ENCODE measurements at regions not wholly inside any gene's neighbourhood (a gene's known extent, or its start where the extent isn't known, plus 50 kb on each side); places are given as distances from the start of the nearest gene placed in this dataset.

DNA sequence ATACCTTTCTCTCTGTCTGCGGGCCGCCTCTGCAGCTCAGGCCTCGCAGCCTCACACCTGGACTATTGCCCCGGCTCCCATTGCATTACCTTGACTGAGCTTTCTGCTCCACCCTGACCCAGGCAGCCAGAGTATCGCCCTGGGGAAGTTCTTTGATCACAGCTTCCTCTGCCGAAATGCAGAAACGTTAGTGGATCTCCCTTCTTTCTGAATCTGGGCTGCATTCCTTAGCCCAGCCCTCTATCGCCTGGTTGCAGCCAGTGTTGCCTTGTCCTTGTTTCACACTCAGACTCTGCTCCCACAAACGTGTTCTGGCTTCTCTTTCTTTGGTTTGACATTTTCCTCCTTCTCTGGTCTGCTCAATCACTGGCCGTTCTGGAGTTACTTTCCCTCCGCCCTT, 195.7 kb downstream of the ADAMTS15 start:
- DNase-seq = no peak

DNA sequence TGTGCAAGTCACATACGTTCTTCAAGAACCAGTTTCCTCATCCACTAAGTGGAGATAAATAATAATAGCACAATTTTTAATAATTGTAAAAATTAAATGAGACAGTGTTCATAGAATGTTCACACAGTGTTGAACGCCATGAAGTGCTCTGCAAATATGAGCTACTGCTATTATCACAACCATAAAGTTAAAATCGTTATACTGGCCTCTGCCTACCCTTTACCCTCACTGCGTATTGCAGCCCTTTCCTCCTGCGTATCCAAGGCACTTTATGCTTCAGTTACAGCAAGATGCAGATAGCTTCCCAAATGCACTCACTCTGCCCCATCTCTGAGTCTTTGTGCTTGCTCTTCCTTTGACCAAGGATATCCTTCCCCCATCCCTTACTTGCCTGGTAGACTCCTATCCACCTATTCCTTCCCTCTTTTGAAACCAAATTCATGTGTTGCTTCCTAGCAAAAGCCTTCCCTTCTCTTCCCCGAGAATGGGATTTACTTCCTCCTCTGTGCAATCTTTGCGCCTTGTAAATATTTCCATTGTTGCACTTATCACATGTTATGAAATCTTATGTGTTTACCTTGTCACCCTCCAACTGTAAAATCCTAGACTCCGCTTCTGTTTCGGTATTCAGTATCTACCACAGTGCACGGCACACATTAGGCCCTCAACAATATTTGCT, 196.9 kb downstream of the ADAMTS15 start:
- no peak for DNase-seq

DNA sequence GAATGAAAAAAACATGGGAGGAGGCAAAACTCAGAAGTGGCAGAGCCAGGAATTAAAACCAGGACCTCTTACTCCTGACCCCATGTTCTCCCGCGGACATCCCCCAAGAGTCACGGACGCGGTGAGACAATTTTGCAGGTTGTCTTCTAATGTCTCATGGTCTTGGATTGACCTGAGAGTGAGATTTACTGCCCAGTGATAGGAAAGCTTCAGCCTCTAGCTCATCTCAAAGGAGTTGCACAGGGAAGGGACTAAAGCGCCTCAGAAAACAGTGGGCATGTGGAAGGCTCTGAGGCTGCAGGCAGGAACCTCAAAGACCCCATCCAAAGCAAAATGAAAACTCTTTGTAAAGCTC, 197.4 kb downstream of the ADAMTS15 start:
- no peak for DNase-seq

DNA sequence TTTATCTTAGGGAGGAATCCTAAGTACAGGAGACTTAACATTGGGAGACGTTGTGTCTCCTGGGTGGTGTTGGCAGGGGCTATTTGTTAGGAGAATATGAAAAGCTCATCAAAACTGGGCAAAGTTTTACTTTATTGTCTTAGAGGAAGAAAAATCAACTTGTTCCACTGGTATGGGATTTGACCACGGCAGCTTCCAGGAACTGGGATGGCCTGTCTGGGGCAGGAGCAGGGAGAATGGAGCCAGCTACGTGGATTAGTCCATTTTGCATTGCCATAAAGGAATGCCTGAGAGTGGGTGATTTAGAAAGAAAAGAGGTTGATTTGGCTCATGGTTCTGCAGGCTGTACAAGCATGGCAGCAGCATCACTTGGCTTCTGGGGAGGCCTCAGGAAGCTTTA, 198.4 kb downstream of the ADAMTS15 start:
- DNase-seq = no peak

DNA sequence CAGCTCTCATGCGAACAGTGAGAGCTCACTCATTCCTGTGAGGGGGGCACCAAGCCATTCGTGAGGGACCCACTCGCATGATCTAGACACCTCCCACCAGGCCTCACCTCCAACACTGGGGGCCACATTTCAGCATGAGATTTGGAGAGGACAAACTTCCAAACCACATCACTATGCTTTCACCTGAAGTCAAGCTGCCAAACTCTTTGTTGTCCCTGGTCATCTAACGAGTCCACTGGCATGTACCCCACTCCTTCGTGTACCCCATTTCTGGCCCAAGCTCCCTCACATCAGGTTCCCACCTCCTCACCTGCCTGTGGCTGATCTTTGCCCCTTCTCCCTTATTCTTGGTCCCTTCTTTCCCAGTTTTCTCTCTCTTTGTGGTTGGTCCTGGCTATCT, 198.9 kb downstream of the ADAMTS15 start:
- no peak for DNase-seq

DNA sequence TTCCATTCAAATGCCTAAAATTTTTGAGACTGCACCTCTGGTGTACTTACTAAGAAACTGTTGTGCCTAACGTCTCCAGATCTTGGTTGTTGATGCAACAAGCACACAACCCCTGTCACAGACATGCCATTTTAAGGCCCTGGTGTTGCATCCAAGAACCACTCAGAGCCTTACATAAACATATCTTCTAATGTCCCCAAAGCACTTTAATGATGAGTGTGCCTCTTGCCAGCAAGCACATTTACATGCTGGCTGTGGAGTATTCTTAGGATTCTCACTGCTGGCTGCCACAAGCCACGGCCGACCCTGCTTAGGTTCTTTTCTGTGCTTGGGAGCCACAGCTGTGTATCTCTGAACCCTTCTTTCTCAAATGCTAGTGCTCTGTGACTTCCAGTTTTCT, 201.4 kb downstream of the ADAMTS15 start:
- no peak for DNase-seq

- DNase-seq = no peak
Measured at GRCh38 chr11:130650456-130651030, 202.1 kb downstream of the ADAMTS15 start.

- DNase-seq = no peak
Measured at GRCh38 chr11:130651066-130651855, 202.8 kb downstream of the ADAMTS15 start.

DNA sequence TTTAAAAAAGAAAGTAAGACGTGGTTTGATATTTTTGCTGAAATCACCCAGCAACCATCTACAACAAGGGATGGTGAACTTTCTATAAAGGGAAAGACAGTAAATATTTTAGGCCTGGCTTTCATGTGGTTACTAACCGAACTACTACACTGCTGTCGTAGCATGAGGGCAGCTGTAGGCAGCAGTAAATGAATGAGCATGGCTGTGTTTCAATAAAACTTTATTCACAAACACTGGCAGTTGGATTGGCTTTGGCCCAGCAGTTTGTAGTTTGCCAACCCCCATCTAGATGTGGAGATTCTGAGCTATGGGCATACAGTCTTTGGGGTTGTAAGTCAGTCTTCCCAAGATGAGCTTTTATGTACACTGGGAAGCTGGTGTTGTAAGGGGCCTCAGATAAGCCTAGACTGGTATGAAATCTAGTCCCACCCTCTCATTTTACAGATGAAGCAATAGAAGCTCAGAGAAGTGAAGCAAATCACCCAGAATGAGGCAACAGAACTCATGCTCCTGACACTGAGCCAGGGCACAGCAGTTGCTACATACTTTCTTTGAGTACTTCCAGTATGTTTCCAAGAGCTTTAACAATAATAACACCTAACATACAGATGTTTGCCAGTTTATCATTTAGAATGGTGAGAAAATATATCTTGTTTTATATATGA, 204.4 kb downstream of the ADAMTS15 start:
- DNase-seq = no peak

GRCh38 chr11:130653838-130654636, 205.6 kb downstream of the ADAMTS15 start:
- DNase-seq = no peak

DNA sequence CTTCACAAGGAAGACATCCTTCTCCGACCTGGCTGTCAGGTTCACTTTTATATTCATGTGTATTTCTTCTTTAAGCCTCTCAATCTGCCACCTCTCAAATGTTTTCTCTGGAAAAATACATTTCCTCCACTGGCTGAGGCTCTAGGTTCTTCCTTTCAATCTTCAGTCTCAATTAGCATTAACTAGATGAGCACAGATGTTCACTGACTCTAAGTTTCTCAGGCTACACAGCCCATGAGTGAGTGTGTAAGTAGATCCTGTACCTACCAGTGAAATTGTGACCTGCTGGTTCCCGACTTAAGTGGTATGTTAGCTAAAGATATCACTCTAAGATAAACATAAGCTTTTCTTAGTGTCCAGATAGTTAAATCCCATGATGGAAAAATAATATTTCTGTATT, 206.9 kb downstream of the ADAMTS15 start:
- no peak for DNase-seq

- peak; percentile 4 for DNase-seq
Measured at GRCh38 chr11:130666781-130667251, 218.4 kb downstream of the ADAMTS15 start.

- no peak for DNase-seq
Measured at GRCh38 chr11:130668751-130669150, 220.3 kb downstream of the ADAMTS15 start.

DNA sequence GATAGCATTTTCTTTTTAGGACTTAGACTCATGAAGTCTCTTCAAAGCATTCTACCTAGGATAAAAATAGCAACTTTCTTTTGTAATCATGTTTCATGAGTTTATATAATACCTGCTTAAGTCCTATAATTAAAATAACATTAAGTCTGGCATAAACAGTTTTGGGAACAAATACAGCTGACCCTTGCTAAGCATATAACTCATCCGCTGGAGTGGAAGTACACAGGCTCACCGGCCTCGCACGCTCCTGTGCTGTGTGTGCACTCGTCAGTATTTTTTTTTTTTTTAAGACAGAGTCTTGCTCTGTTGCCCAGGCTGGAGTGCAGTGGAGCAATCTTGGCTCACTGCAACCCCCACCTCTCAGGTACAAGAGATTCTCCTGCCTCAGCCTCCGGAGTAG, 221.8 kb downstream of the ADAMTS15 start:
- no peak for DNase-seq

DNA sequence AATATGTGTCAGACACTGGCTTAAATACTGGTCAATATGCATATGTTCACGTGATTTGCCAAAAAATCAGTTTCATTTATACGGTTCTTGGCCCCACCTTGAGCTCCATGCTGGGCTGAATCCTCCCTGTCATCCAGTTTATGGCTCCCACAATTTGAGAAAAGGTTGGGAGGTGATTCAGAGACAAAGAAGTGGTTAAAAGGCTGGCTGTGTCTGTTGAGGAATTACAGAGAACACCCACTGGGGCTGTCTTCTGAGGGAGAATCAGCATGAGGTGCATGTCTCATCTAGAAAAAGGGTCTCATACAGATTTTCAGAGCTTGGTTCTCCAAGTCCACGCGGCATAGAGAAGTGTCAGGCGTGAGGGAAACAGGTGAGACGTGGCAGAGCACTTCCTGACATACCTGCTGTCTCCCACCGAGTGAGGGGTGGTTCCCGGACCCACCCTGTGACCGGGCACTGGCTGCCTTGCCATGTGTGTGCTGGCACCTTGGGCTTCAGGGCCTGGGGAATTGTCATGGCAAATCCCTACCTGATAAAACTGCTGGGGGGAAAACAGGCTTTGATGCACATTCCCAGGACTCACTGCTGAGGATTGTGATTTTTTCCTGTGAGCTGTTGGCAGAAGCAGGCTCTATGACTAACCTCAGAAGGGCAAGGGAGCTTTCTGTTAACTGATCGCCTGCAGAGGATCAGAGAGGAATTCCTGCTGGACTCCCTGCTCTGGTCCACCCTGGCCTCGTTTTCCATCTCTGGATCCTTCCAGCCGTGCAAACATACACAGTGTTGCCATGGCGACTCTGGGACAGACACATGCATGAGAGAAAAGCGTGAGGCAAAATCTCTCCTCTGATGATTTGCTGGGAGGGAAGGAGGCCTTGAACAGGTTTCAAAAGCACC, 223.6 kb downstream of the ADAMTS15 start:
- DNase-seq = peak; percentile 44

GRCh38 chr11:130672911-130673310, 224.5 kb downstream of the ADAMTS15 start:
- DNase-seq = no peak

GRCh38 chr11:130673698-130674097, 225.3 kb downstream of the ADAMTS15 start:
- DNase-seq = peak; percentile 4

DNA sequence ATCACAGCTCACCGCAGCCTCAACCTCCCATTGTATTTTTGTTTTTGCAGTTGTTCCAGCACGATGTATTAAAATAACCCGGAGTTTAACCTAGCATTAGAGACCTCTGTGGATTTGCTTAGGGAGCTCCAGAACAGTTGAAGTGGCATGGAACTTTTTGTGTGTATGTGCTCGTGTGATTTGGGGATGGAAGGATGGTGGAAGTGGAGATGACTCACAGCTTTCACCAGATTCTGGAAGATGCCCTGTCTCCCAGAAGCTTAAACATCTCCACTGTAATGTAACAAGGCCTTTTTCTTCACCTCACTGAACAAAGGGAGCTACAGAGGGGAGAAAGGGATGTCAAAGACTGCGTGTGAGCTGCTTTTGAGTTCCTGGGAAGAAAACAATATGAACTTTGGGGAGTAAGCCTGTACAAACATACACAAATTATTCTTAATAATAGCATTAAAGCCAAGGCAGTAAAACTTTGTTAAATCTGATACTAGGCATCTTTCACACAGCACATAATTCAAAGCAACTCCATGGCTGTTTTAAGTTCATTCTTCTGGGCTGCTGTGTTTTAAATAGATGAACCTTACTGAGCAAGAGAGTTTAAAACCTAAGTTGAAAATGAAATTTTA, 226.4 kb downstream of the ADAMTS15 start:
- DNase-seq = no peak

- peak; percentile 62 for DNase-seq
Measured at GRCh38 chr11:130675371-130675821, 227.0 kb downstream of the ADAMTS15 start.

- no peak for DNase-seq
Measured at GRCh38 chr11:130675917-130676316, 227.5 kb downstream of the ADAMTS15 start.
